ENCODE measurements at regions not wholly inside any gene's neighbourhood (a gene's known extent, or its start where the extent isn't known, plus 50 kb on each side); places are given as distances from the start of the nearest gene placed in this dataset.

GRCh38 chr4:111449657-111450056 lies 695.6 kb upstream of the FAM241A start:
- no peak for DNase-seq (ENCODE audit: low spot score in 2 of 2, unreplicated experiment in 2 of 2)
- TF ChIP-seq CTCF (IDR thresholded peaks at IDR 0.05; ENCODE audit: unreplicated experiment) = no peak
- Mint-ChIP-seq H3K27me3 (ENCODE audit: low read depth) (no peaks in the 10 kb centered on the region), H3K36me3 (no peaks in the 10 kb centered on the region), H3K9me3 (peaks cover 23% of the 10 kb centered on the region), H3K4me1 (peaks cover 8% of the 10 kb centered on the region), H3K4me3 (no peak overlapping the region), H3K27ac (no peak overlapping the region)

- H3K9me3 Mint-ChIP-seq = peaks cover 18% of the 10 kb centered on the region
- no peak for TF ChIP-seq CTCF (IDR thresholded peaks at IDR 0.05; ENCODE audit: unreplicated experiment)
- H3K27me3 Mint-ChIP-seq (ENCODE audit: low read depth) = no peaks in the 10 kb centered on the region
- H3K4me1 Mint-ChIP-seq = peaks cover 8% of the 10 kb centered on the region
- no peak overlapping the region for H3K4me3 Mint-ChIP-seq
- no peak overlapping the region for H3K27ac Mint-ChIP-seq
- H3K36me3 Mint-ChIP-seq = no peaks in the 10 kb centered on the region
- DNase-seq (ENCODE audit: low spot score in 2 of 2, unreplicated experiment in 2 of 2) = no peak
Observed at GRCh38 chr4:111450867-111451266, 694.4 kb upstream of the FAM241A start.

GRCh38 chr4:111453216-111453615 lies 692.0 kb upstream of the FAM241A start:
- no peak for TF ChIP-seq CTCF (IDR thresholded peaks at IDR 0.05; ENCODE audit: unreplicated experiment)
- Mint-ChIP-seq H3K36me3 (no peaks in the 10 kb centered on the region), H3K4me1 (peaks cover 8% of the 10 kb centered on the region), H3K4me3 (no peak overlapping the region), H3K27me3 (ENCODE audit: low read depth) (no peaks in the 10 kb centered on the region), H3K27ac (no peak overlapping the region), H3K9me3 (peaks cover 2% of the 10 kb centered on the region)
- no peak for DNase-seq (ENCODE audit: low spot score in 2 of 2, unreplicated experiment in 2 of 2)

- no peaks in the 10 kb centered on the region for H3K27me3 Mint-ChIP-seq (ENCODE audit: low read depth)
- no peaks in the 10 kb centered on the region for H3K9me3 Mint-ChIP-seq
- H3K27ac Mint-ChIP-seq = no peak overlapping the region
- H3K4me1 Mint-ChIP-seq = peaks cover 8% of the 10 kb centered on the region
- no peak overlapping the region for H3K4me3 Mint-ChIP-seq
- no peaks in the 10 kb centered on the region for H3K36me3 Mint-ChIP-seq
- no peak for DNase-seq (ENCODE audit: low spot score in 2 of 2, unreplicated experiment in 2 of 2)
- no peak for TF ChIP-seq CTCF (IDR thresholded peaks at IDR 0.05; ENCODE audit: unreplicated experiment)
Observed at GRCh38 chr4:111454961-111455360, 690.3 kb upstream of the FAM241A start.

GRCh38 chr4:111464251-111465045 lies 680.8 kb upstream of the FAM241A start:
- no peak overlapping the region for H3K4me3 Mint-ChIP-seq
- H3K9me3 Mint-ChIP-seq = peaks cover 12% of the 10 kb centered on the region
- peaks cover 3% of the 10 kb centered on the region for H3K36me3 Mint-ChIP-seq
- peak overlapping the region; percentile 61 for H3K27ac Mint-ChIP-seq
- H3K4me1 Mint-ChIP-seq = peaks cover 6% of the 10 kb centered on the region
- DNase-seq (ENCODE audit: low spot score in 2 of 2, unreplicated experiment in 2 of 2) = no peak
- TF ChIP-seq CTCF (IDR thresholded peaks at IDR 0.05; ENCODE audit: unreplicated experiment) = no peak
- no peaks in the 10 kb centered on the region for H3K27me3 Mint-ChIP-seq (ENCODE audit: low read depth)
